ENCODE measurements at regions not wholly inside any gene's neighbourhood (a gene's known extent, or its start where the extent isn't known, plus 50 kb on each side); places are given as distances from the start of the nearest gene placed in this dataset.
A peak's percentile ranks its signal among the peaks of the same experiment; 100 is the strongest.
"Not testable (repeated sequence)": the region's sequence is repeated elsewhere in the genome, so short reads cannot be mapped to it uniquely, and the experiment has no call there.

DNA sequence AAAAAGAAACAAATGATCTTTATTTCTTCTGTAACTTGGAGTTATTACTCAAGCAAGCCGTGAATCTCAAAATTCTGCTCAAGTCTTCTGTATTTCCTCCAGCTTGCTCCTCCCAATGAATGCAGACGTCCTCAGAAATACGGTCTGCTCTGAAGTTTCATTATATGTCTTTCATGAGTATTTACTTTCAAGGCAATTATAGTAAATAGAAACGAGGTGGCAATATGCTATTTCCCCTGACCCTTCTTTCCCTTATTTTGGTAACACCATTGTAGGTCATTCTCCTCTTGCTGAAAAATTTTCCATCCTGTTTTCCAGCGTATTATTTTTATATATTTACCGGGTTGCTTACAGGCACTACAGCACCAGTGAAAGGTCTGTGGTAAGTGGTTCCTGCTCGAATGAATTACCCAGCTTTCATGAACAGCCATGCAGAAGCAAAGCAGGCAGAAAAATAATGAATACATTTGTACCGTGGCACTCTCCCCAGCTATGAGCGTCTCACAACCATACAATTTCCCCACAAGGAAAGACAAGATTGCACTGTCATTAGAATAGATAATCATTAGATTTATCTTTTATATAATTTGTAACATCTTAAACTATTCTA is 350.9 kb upstream of the PKN2 start:
- no peak for DNase-seq

DNA sequence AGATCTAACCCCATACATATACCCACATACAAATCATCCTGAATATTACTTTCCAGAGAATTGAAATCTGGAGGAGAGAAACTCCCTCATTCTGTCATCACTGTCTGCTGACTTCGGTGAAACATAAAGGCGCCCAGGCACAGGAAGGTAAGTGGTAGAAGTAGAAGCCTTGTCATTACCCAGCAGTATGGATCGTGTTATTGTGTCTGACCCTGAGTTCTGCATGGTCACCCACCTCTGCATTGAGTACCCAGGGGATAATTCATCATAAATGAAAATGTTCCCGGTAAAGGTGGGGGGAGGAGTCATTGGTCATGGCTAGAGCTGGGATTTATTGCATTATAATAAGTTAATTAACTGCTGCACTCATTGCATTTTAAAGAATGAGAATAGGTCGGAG is 342.6 kb upstream of the PKN2 start:
- no peak for DNase-seq

DNA sequence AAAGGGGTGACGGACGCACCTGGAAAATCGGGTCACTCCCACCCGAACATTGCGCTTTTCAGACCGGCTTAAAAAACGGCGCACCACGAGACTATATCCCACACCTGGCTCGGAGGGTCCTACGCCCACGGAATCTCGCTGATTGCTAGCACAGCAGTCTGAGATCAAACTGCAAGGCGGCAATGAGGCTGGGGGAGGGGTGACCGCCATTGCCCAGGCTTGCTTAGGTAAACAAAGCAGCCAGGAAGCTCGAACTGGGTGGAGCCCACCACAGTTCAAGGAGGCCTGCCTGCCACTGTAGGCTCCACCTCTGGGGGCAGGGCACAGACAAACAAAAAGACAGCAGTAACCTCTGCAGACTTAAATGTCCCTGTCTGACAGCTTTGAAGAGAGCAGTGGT is 342.0 kb upstream of the PKN2 start:
- not testable (repeated sequence) for DNase-seq

DNA sequence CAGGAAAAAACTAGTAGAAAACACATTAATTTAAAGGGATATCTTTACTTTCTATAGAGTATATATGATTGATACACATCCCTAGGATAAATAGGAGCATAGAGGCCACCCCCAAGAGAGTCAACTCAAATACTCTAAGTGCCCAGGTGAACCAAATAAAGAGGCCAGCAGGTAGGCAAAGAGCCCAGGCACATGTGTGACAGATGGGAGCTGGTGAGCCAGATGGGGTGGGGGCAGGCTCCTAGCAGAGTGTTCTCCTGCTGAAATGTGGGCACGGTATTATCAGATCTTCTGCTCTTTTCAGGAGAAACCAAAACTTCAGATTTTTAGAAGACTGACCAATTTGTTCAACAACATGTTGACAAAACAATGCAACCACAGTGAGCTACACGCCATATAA is 333.4 kb upstream of the PKN2 start:
- no peak for DNase-seq

DNA sequence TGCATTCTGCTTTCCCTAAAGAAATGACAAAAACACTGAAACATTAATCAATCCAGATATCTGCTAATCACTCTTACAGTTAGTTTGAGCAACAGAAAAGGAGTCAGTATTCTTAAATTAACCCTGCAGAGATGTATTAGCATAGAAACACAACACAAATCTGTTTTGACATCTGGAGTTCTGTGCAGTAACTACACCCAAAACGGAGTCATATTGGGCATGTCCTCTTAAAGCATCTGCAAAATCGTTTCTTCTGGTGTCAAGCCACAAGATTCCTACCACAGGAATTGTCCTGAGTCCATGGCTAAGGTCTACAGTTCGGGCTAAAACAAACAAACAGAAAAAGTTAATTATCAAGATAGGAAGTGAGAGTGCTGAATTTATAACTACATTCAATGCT is 332.1 kb upstream of the PKN2 start:
- no peak for DNase-seq

DNA sequence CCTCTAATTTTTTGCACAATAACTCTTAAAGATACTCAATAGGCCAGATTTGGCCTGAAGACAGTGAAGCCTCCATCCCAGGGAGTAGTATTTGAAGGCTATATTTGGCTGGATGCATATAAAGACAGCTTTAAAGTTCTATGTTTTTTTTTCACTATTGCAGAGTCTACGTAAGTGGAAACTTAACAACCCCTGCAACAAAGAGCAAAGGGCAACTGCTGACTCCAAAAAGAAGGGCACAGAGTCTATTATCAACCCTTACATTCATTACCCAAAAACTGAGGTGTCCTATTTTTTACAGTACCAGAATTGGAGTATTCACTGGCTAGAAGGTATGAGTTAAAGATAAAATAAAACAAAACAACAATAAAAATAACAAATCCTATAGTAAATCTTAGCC is 329.8 kb upstream of the PKN2 start:
- no peak for DNase-seq

DNA sequence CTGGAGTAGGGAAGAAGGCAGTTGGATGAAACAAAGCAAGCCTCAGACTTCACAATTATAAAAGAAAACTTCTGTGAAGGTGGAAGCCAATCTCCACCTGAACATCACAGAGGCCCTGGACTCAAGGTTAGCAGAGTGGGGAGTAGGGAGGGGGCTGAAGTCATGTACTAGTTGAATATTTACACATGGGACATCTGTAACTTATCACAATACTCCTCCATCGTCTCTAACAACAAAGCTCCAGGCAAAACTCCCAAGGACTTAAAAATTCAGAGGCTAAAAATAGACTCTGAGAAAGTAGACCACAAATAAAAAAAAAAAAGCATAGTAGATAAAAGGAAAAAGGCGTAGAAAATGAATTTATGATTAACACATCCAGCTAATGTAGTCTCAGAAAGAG is 326.3 kb upstream of the PKN2 start:
- DNase-seq = no peak

DNA sequence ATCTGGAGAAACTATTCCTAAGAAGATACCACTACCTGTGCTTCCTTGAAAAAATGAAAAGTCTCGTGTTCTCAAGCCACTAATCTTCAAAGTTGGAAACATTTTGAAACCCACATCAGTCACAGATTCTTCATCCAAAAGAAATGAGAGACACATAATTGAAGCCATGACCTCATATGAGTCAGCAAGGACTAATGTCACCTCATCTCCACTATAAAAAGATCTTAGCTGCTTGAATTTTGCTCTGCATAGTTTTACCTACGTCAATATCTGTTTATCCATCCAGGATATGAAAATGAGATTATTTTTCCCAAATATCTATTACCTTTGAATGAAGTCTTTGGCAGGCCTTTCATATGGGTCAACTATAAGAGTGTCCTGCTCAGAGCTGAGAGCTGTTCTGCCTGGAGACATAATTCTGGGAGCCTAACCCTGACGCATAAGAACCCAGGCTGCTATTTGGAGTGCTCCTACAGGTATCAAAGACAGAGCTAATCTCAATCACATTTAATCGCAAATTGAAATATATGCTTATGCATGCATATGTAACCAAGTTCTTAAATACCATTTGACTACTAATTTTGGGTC is 312.5 kb upstream of the PKN2 start:
- no peak for DNase-seq

DNA sequence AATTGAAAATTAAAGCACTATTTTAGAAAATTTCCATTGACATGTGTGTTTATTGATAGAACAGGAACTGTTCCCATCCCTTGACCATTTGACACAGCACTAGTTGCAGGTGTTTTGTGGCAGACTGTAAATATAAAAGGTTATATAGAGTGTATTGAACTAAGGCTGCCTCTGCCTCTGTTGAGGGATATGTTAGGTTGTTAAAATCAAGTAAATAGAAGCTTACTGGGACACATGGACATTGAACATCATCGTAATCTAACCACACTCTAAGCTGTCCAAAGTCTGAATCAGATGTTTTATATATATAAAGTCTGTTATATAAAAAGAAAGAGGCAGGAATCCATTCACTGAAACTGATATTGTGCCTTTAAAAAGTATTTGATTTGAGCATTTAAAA is 308.1 kb upstream of the PKN2 start:
- no peak for DNase-seq

DNA sequence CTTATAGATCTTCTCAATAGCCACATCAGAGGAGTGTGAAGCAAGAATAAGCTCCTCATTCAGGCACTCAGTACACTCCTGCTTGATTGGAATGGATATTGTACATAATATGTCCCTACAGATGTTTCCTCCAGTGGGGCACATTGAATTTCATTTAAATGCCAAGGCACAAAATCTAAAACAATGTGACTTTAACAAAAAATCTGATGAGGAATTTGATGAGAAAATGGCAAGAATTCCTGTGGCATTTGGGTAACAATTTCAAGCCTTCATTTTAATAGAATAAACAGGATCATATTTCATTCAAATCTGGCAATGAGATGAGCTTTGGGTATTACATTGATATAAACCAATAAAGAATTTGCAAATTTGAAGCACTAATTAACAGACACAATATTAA is 307.7 kb upstream of the PKN2 start:
- no peak for DNase-seq

DNA sequence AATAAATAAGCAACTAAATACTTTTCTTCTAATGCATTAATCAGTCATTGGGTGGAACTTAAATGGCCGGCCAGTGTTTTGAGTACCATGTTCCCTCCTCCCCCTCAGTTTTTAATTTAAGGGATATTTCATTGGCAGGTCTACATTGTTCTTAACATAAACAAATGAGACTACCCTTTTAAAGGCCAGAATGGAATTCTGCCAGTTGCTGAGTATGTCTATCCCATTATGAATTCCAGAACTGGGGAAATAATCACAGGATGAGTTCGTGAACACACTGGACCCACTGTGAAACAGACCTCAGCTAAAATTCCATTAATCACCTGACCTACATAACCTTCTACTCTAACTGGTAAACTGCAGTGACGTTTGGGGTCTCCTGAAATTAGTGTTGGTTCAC is 305.5 kb upstream of the PKN2 start:
- DNase-seq = no peak

DNA sequence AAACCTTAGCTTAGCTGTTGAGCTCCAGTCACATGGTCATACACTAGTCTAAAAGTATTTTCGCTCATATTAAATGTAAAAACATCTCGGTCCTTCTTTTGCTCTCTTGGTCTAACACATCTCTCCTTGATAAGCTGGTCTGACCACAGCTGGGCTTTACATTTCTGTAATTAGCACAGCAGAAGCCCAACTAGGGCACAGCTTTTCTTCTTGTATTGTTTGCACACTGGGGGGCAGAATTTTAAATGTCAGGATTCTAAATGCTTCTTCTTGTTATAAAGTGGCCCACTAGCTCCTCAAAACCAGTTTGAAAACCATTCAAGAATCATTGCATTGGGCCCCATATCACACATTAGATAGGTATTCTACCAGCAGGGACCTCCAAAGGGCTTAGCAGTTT is 289.1 kb upstream of the PKN2 start:
- DNase-seq = no peak

DNA sequence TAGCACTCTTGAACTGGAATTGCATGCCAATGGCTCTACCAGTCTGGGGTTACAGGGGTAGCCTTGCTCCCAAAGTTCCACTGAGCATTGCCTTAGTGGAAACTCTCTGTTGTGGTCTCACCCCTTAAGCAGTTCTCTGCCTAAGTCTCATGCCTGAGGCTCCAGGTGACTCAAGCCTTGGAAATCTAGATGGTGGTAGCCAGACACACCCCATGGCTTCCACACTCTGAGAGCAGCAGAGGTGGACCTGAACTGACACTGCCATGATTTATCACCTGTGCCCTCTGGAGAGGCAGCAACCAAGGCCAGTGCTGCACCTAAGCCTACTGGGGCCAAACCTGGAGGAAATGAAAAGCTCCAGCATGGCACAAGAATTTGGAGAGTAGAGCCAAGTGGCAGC is 285.7 kb upstream of the PKN2 start:
- DNase-seq = no peak

DNA sequence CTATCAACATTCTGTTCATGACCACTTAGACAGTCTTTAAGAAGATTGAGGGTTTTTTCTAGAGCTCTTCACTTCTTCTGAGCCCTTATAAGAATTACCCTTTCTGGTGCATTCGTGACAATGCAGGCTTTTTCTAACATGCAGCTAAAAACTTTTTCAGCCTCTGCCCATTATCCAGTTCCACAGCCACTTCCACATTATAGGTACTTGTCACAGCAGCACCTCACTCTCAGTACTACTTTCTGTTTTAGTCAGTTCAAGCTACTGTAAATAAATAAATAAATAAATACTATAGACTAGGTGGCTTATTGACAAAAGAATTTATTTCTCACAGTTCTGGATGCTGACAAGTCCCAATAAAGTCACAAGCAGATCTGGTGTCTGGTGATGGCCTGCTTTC is 284.4 kb upstream of the PKN2 start:
- peak; percentile 12 for DNase-seq

DNA sequence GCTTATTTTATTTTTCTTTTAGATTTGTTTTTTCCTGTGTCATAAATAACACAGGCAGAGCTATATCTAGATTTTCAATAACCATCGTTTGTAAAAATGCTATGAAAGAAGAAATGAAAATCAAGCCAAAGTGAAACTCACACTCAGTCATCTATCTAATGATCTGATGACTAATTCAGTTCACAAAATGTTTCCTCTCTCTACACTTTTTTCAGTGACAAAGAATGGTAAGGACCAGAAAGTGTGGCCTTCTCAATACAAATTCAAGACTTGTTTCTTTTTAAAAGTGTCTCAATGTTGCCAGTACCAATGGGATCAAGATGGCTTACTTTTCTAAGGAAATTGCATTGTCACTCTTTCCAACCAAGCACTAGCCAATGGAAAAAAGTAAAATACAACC is 282.8 kb upstream of the PKN2 start:
- peak; percentile 46 for DNase-seq

DNA sequence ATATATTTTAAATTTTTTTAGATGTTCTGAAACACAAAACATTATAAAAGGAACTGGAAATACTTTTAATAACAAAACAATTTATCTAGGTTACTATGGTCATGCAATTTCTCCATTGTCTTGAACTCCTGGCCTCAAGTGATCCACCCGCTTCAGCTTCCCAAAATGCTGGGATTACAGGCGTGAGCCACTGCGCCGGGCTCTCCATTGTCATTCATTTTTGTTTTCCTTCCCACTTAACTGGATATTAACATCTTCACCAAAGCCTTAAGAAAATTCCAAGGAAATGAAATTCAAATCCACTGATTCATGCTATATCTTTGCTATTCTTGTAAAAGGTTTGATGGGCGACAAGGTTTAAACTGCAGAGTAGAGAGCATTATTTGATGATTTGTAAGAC is 279.5 kb upstream of the PKN2 start:
- DNase-seq = no peak

DNA sequence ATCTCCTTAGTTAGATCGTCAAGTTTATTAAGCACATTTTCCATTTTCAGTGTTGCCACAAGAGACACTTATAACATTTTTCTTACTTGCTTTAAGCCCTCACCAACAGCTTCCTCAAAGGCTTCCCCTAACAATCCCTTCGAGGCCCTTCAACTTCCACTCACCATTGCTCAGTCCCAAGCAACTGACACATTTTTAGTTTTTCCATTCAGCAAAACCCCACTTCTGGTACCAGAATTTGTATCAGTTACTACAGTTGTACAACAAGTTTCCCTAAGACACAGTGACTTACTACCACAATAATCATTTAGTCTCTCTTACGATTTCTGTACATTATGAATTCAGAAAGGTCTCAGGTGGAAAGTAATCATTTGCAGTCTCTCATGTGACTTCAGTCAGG is 276.8 kb upstream of the PKN2 start:
- DNase-seq = no peak

DNA sequence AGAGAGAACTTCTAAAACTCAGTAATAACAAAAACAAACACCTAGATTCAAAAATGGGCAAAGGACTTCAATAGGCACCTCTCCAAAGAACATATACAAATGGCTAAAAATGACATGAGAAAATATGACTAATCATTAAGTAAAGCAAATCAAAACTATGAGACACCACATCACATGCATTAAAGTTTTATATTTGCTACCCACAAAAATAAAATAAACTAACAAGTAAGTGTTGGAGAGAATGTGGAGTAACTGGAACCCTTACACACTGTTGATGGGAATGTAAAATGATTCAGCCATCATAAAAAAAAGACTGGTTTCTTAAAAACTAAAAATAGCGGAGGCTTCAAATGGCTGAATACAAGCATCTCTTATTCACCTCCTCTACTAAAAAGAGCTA is 262.1 kb upstream of the PKN2 start:
- DNase-seq = no peak

DNA sequence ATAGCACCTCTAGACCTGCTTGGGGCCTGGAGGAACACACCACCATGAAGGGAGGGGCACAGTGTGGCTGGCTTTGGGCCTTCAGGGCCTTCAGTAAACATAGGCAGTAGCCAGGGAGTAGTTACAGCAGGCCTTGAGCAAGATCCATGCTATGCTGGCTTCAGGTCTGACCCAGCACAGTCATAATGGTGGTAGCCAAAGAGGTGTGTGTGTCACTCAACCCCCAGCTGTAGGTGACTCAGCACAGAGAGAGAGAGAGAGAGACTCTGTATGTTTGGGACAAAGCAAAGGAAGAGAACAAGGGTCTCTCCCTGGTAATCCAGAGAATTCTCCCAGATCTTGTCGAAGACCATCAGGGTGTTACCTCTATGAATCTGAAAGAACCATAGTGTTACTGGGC is 250.5 kb upstream of the PKN2 start:
- no peak for DNase-seq

DNA sequence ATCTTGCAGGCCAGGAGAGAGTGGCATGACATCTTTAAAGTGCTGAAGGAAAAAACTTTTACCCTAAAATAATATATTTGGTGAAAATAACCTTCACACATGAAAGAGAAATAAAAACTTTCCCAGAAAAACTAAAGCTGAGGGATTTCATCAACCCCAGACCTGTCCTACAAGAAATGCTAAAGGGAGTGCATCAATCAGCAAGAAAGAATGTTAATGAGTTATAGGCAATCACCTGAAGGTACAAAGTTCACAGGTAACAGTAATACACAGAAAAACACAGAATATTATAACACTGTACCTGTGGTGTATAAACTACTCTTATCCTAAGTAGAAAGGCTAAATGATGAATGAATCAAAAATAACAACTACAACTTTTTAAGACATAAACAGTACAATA is 249.2 kb upstream of the PKN2 start:
- DNase-seq = no peak

DNA sequence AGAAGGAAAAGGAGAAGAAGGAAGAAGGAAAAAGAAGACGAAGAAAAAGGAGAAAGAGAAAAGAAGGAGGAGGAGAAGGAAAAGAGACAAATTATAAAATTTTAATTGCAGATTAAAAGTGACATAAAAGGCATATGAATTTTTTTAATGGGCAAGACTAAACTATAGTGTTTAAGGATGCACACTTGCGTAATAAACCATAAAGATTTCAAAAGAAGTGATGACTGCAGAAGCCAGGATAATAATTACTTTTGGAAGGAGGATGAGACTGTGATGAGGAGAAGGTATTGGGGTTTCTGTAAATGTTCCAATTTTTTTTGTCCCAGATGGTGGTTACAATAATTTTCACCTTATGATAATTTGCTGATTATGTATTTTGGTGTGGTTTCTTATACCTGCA is 243.1 kb upstream of the PKN2 start:
- DNase-seq = no peak

DNA sequence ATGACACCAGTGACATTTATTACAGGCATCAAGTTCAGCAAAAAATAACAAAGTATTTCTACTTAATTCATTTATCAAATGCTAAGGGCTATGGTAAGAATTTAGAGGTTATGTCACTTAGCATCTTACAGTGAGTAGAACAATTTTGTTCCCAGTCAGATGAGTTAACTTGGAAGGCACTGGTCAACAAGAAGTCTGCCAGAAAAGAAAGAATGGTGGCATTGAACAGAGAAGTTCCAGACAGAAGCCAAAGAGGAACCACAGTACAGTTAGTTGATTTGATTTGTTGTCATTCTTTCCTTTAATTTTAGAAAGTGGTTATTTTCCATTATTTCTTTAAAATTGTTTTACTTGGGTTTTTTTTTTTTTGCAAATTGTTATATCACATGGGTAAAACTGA is 232.2 kb upstream of the PKN2 start:
- no peak for DNase-seq

DNA sequence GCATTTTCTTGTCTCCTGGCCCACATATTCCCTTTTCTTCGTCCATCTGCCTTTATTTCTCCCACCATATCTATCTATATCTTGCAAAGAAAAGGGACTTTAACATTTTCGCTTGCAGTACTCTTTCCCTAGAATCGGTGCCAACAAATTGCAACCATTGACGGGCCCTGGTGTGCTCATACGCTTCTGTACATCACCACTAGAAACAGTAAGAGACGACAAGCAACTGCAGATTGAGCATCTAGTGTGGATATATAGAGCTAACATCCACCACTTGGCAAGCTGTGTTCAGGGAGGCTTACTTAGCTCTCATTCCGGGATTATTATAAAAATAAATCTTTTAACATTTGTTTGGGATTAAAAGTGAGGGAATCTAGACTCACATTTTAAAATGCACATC is 230.8 kb upstream of the PKN2 start:
- no peak for DNase-seq

DNA sequence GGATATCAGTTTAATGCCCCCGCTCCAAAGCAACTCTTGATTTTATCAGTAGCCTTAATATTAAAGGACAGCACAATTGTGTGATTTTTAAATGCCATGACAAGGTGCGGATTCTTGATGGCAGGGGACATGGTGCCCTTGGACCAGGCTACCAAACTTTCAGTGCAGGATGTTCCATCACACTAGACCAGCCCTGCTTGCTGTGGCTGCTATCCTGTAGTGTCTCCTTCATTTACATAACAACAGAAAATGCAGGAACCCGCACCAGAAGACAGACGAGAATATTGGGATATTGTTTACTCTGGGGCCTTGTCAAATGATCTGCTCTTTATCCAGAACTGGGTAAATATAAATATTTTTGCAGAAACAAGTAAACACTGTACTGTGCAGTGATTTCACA is 229.3 kb upstream of the PKN2 start:
- DNase-seq = no peak

DNA sequence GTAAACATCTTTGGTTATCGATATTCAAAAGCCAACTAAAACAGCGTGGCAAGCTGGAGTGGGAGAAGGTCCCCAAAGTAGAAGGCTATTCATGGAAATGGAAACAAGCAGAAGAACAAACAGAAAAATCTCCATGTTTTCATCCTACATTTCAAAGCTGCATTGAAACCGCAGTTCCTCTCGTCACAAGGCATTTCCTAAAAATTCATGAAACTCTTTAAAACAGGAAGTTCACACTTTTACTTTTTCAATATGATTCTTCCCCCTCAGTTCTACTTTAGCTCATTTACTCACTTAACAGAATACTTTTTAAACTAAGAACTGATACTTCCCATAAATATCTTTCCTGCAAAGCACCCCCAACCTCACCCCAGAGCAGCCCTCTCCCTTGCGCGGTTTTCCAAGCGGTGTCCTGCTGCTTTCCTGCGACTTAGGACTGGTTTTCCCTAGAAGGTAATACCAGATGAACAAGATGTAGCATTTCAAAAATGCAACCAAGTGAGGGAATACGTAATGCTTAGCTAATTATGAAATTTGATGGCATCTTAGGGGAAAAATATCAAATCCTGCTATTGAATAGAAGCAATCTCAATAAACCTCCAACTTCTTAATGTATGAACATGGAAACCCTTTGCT is 228.3 kb upstream of the PKN2 start:
- no peak for DNase-seq

All from activated CD4-positive, alpha-beta T cell treated with anti-CD3 and anti-CD28 coated beads, Interleukin-2, Interleukin-6, amounts not matched to agents 100 ng/mL and 50 ng/mL, durations not matched to agents 16 hours and 8 hours (primary cell).